ENCODE measurements at regions not wholly inside any gene's neighbourhood (a gene's known extent, or its start where the extent isn't known, plus 50 kb on each side); places are given as distances from the start of the nearest gene placed in this dataset.
"Not testable (repeated sequence)": the region's sequence is repeated elsewhere in the genome, so short reads cannot be mapped to it uniquely, and the experiment has no call there.

- no peak overlapping the region for H3K4me3 ChIP-seq
- no peaks in the 10 kb centered on the region for H3K9me2 ChIP-seq (ENCODE audit: insufficient read depth)
- no peak overlapping the region for H3K9ac ChIP-seq
- 18 to 35% methylated on average over 3 of the region's 3 CpGs for WGBS, 2 experiments (ENCODE audit: low coverage in 1 of 2, low lambda C conversion rate in 2 of 2, missing lambda C conversion rate in 2 of 2)
- H4K20me1 ChIP-seq (ENCODE audit: insufficient read depth): no peaks in the 10 kb centered on the region
- no peak overlapping the region for H3K4me2 ChIP-seq (ENCODE audit: unreplicated experiment)
- no peaks in the 10 kb centered on the region for H3K79me2 ChIP-seq (ENCODE audit: insufficient read depth)
- no peaks in the 10 kb centered on the region for H3K36me3 ChIP-seq (ENCODE audit: low read depth)
- no peak overlapping the region for H3K27ac ChIP-seq
- H3K4me1 ChIP-seq (ENCODE audit: insufficient read depth): no peaks in the 10 kb centered on the region; the same call in 1 of the 2 replicates
- no peak for DNase-seq
- no peaks in the 10 kb centered on the region for H3K27me3 ChIP-seq (replicated peaks; ENCODE audit: insufficient read depth)
- no peaks in the 10 kb centered on the region for H3F3A ChIP-seq (ENCODE audit: insufficient read depth)
- H3K9me3 ChIP-seq (ENCODE audit: low read depth): no peaks in the 10 kb centered on the region
- H2AFZ ChIP-seq: no peak overlapping the region
- in situ Hi-C loops (cut with MboI): no loop called here
- TF ChIP-seq EZH2 (IDR thresholded peaks at IDR 0.05; ENCODE audit: insufficient read depth, poor library complexity, severe bottlenecking) (no peak), EZH2phosphoT487 (IDR thresholded peaks at IDR 0.05; ENCODE audit: insufficient read depth, low read depth) (no peak)
These were observed 806.8 kb downstream of the PLCL1 start for GRCh38 chr2:198611201-198611600.

GRCh38 chr2:198604599-198604998, 800.2 kb downstream of the PLCL1 start:
- H3K4me2 ChIP-seq (ENCODE audit: unreplicated experiment): no peak overlapping the region
- H3K9me2 ChIP-seq (ENCODE audit: insufficient read depth): no peaks in the 10 kb centered on the region; the same call in 1 of the 2 replicates
- no peaks in the 10 kb centered on the region for H3K27me3 ChIP-seq (replicated peaks; ENCODE audit: insufficient read depth)
- no peaks in the 10 kb centered on the region for H3K79me2 ChIP-seq (ENCODE audit: insufficient read depth)
- no peak overlapping the region for H3K9ac ChIP-seq
- no peak for TF ChIP-seq EZH2 (IDR thresholded peaks at IDR 0.05; ENCODE audit: insufficient read depth, poor library complexity, severe bottlenecking)
- TF ChIP-seq EZH2phosphoT487 (IDR thresholded peaks at IDR 0.05; ENCODE audit: insufficient read depth, low read depth): no peak
- WGBS, 2 experiments (ENCODE audit: low coverage in 1 of 2, low lambda C conversion rate in 2 of 2, missing lambda C conversion rate in 2 of 2): 56 to 68% methylated on average over 1 of the region's 1 CpG
- H3K4me1 ChIP-seq (ENCODE audit: insufficient read depth): no peaks in the 10 kb centered on the region
- no peak for DNase-seq
- no peak overlapping the region for H3K27ac ChIP-seq
- H3F3A ChIP-seq (ENCODE audit: insufficient read depth): no peaks in the 10 kb centered on the region
- H4K20me1 ChIP-seq (ENCODE audit: insufficient read depth): no peaks in the 10 kb centered on the region
- no peaks in the 10 kb centered on the region for H3K9me3 ChIP-seq (ENCODE audit: low read depth)
- in situ Hi-C loops (cut with MboI): no loop called here
- H3K4me3 ChIP-seq: no peak overlapping the region
- no peaks in the 10 kb centered on the region for H3K36me3 ChIP-seq (ENCODE audit: low read depth)
- no peak overlapping the region for H2AFZ ChIP-seq

- H3K4me2 ChIP-seq (ENCODE audit: unreplicated experiment); H3K9me3 ChIP-seq (ENCODE audit: low read depth); H3K9me2 ChIP-seq (ENCODE audit: insufficient read depth); H3K79me2 ChIP-seq (ENCODE audit: insufficient read depth); H3K9ac ChIP-seq; H3K27ac ChIP-seq; H2AFZ ChIP-seq; H3F3A ChIP-seq (ENCODE audit: insufficient read depth); in situ Hi-C loops (cut with MboI); H3K36me3 ChIP-seq (ENCODE audit: low read depth); H3K4me3 ChIP-seq; DNase-seq; H3K27me3 ChIP-seq (replicated peaks; ENCODE audit: insufficient read depth); H3K4me1 ChIP-seq (ENCODE audit: insufficient read depth); H4K20me1 ChIP-seq (ENCODE audit: insufficient read depth): not testable (repeated sequence)
- 90 to 94% methylated on average over 15 of the region's 15 CpGs for whole genome bisulfite sequencing, 2 experiments (ENCODE audit: low coverage in 1 of 2, low lambda C conversion rate in 2 of 2, missing lambda C conversion rate in 2 of 2)
These were observed 798.6 kb downstream of the PLCL1 start for GRCh38 chr2:198602986-198603385.

GRCh38 chr2:198597648-198598047, 793.3 kb downstream of the PLCL1 start:
- no peak for DNase-seq
- no peaks in the 10 kb centered on the region for H3K36me3 ChIP-seq (ENCODE audit: low read depth)
- TF ChIP-seq EZH2 (IDR thresholded peaks at IDR 0.05; ENCODE audit: insufficient read depth, poor library complexity, severe bottlenecking) (no peak), EZH2phosphoT487 (IDR thresholded peaks at IDR 0.05; ENCODE audit: insufficient read depth, low read depth) (no peak)
- no peak overlapping the region for H2AFZ ChIP-seq
- no peak overlapping the region for H3K27ac ChIP-seq
- no peaks in the 10 kb centered on the region for H3K4me1 ChIP-seq (ENCODE audit: insufficient read depth)
- in situ Hi-C loops (cut with MboI): no loop called here
- no peaks in the 10 kb centered on the region for H3K9me2 ChIP-seq (ENCODE audit: insufficient read depth)
- whole genome bisulfite sequencing, 2 experiments (ENCODE audit: low coverage in 1 of 2, low lambda C conversion rate in 2 of 2, missing lambda C conversion rate in 2 of 2): 37 to 50% methylated on average over 5 of the region's 5 CpGs
- H3K79me2 ChIP-seq (ENCODE audit: insufficient read depth): no peaks in the 10 kb centered on the region
- no peak overlapping the region for H3K4me3 ChIP-seq
- H4K20me1 ChIP-seq (ENCODE audit: insufficient read depth): no peaks in the 10 kb centered on the region
- no peaks in the 10 kb centered on the region for H3K9me3 ChIP-seq (ENCODE audit: low read depth)
- H3K4me2 ChIP-seq (ENCODE audit: unreplicated experiment): no peak overlapping the region
- H3K27me3 ChIP-seq (replicated peaks; ENCODE audit: insufficient read depth): no peaks in the 10 kb centered on the region
- H3F3A ChIP-seq (ENCODE audit: insufficient read depth): no peaks in the 10 kb centered on the region
- H3K9ac ChIP-seq: no peak overlapping the region

GRCh38 chr2:198596985-198597384, 792.6 kb downstream of the PLCL1 start:
- in situ Hi-C loops (cut with MboI): no loop called here

More at GRCh38 chr2:198596985-198597384, 792.6 kb downstream of the PLCL1 start:
- no peak for TF ChIP-seq EZH2 (IDR thresholded peaks at IDR 0.05; ENCODE audit: insufficient read depth, poor library complexity, severe bottlenecking)
- TF ChIP-seq EZH2phosphoT487 (IDR thresholded peaks at IDR 0.05; ENCODE audit: insufficient read depth, low read depth): no peak
- Histone ChIP-seq H3K4me3 (no peak overlapping the region), H3K36me3 (ENCODE audit: low read depth) (no peaks in the 10 kb centered on the region), H3K9me2 (ENCODE audit: insufficient read depth) (no peaks in the 10 kb centered on the region), H3K4me2 (ENCODE audit: unreplicated experiment) (no peak overlapping the region), H2AFZ (no peak overlapping the region), H3K4me1 (ENCODE audit: insufficient read depth) (no peaks in the 10 kb centered on the region), H3K9ac (no peak overlapping the region), H4K20me1 (ENCODE audit: insufficient read depth) (no peaks in the 10 kb centered on the region), H3K27me3 (replicated peaks; ENCODE audit: insufficient read depth) (no peaks in the 10 kb centered on the region), H3K9me3 (ENCODE audit: low read depth) (no peaks in the 10 kb centered on the region), H3K79me2 (ENCODE audit: insufficient read depth) (no peaks in the 10 kb centered on the region), H3K27ac (no peak overlapping the region), H3F3A (ENCODE audit: insufficient read depth) (no peaks in the 10 kb centered on the region)
- no peak for DNase-seq
